NCI-H1048 (cell line): ENCODE measurements at regions not wholly inside any gene's neighbourhood (a gene's known extent, or its start where the extent isn't known, plus 50 kb on each side); places are given as distances from the start of the nearest gene placed in this dataset.
A peak's percentile ranks its signal among the peaks of the same experiment; 100 is the strongest.

Experiments
- DNase-seq: peaks from one replicate; lab custom pipeline; 2025; lab: John Stamatoyannopoulos, UW

GRCh38 chr11:104254347-104254746 lies 90.4 kb upstream of the PDGFD start:
- DNase-seq: peak; percentile 17

GRCh38 chr11:104246590-104246989 lies 82.6 kb upstream of the PDGFD start:
- DNase-seq: no peak

- no peak for DNase-seq
These were observed 75.0 kb upstream of the PDGFD start for GRCh38 chr11:104238916-104239315.

GRCh38 chr11:104225047-104225446 lies 61.1 kb upstream of the PDGFD start:
- DNase-seq: no peak

DNA sequence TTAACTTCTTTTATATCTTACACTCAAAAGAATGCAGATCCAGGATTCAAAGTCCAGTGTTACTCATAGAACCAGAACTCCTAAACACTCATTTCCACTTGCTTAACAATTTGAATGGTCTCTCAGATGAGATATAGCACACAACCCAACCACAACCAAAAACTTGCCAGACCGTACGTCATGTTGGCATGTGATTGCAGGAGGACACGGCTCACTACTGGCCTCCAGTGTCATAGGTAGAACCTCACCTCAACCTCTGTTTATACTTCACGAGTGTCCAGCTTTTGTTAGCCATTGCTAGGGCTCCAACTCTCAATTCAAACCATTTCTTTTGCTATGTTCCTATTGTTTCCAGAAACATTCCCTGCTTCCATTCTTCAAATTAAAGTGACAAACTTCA lies 58.5 kb upstream of the PDGFD start:
- DNase-seq: no peak

GRCh38 chr11:104221455-104221854 lies 57.5 kb upstream of the PDGFD start:
- DNase-seq: no peak

- no peak for DNase-seq
These were observed 55.1 kb upstream of the PDGFD start for GRCh38 chr11:104219096-104219495.

DNA sequence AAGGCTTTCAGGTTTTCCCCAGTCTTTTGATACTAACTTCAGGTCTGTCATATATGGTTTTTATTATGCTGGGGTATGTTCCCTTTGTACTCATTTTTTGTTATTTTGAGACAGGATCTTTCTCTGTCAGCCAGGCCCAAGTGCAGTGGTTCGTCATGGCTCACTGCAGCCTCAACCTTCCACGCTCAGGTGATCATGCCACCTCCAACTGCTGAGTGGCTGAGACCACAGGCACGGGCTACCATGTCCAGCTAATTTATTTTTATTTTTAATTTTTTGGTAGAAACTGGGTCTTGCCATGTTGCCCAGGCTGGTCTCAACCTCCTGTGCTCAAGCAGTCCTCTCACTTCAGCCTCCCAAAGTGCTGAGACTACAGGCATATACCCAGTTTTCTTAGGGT lies 50.6 kb upstream of the PDGFD start:
- DNase-seq: no peak
